HG03045 (cell line): ENCODE measurements at regions not wholly inside any gene's neighbourhood (a gene's known extent, or its start where the extent isn't known, plus 50 kb on each side); places are given as distances from the start of the nearest gene placed in this dataset.

ENCODE experiments used
- ATAC-seq: cut with Tn5 transposase; IDR thresholded peaks from one replicate; pipeline ENCODE4 v1.9.1; 2021; ENCODE audit warnings: mild to moderate bottlenecking, moderate library complexity; ENCODE audit not compliant: unreplicated experiment

GRCh38 chr7:17721736-17722285 lies 218.5 kb downstream of the SNX13 start:
- ATAC-seq, result no peak

DNA sequence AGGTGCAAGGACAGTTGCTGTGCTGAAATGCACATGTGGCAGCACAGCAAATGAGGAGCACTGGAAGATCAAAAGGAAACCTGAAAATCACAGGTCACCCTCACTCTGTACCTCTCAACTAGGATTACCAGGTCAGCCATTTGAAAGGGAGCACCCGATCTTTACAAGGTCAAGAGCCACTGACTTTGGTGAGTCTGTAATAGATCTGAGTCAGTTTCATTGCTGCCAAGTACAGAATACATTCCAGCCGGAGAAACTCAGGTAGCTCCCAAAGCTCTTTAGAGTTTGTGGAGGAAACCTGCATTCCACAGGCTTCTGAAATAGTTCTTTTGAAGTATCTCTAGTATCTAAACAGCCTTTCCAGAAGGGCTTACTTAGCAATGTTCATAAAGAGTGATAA lies 217.5 kb downstream of the SNX13 start:
- no peak for ATAC-seq

DNA sequence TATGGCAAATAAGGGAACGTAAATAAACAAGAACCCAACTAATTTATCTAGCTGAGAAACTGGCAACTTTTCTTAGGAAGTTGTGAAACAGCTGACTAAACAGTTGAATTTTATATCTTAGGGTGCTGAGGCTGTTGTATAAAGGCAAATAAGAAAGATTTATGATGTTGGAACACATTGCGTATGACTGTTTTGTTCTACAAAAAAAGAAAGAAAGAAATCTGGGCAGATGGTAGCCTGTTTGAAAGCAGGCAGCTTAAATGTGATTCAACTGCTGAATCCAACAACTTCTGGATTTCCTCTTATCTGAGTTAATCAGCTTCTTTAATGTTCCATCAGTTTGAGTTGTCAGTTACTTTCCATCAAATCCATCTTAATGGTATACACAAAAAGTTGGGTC lies 214.5 kb downstream of the SNX13 start:
- no peak for ATAC-seq

GRCh38 chr7:17732083-17732482 lies 208.2 kb downstream of the SNX13 start:
- no peak for ATAC-seq
